HL-60 (cell line): ENCODE measurements at regions not wholly inside any gene's neighbourhood (a gene's known extent, or its start where the extent isn't known, plus 50 kb on each side); places are given as distances from the start of the nearest gene placed in this dataset.

Source experiments
- GABPA ChIP-seq: IDR thresholded peaks from 2 replicates; pipeline ENCODE4 v1.6.1; 2012; ENCODE audit warnings: low read depth
- POLR2AphosphoS5 ChIP-seq: IDR thresholded peaks from 2 replicates; pipeline ENCODE4 v1.6.1; 2012; ENCODE audit warnings: low read depth
- SPI1 ChIP-seq: IDR thresholded peaks from 2 replicates; pipeline ENCODE4 v1.6.1; 2012; ENCODE audit warnings: low read depth, mild to moderate bottlenecking, borderline replicate concordance
- TF ChIP-seq, protein P1 (sequence below): IDR thresholded peaks from one replicate; pipeline ENCODE4 v1.5.1; 2011; ENCODE audit warnings: low read length, control low read depth, inconsistent platforms; ENCODE audit not compliant: insufficient read depth
- TF ChIP-seq, protein P2 (sequence below): IDR thresholded peaks from 2 replicates; pipeline ENCODE4 v1.6.1; 2012; ENCODE audit warnings: low read depth; ENCODE audit not compliant: insufficient replicate concordance

DNA sequence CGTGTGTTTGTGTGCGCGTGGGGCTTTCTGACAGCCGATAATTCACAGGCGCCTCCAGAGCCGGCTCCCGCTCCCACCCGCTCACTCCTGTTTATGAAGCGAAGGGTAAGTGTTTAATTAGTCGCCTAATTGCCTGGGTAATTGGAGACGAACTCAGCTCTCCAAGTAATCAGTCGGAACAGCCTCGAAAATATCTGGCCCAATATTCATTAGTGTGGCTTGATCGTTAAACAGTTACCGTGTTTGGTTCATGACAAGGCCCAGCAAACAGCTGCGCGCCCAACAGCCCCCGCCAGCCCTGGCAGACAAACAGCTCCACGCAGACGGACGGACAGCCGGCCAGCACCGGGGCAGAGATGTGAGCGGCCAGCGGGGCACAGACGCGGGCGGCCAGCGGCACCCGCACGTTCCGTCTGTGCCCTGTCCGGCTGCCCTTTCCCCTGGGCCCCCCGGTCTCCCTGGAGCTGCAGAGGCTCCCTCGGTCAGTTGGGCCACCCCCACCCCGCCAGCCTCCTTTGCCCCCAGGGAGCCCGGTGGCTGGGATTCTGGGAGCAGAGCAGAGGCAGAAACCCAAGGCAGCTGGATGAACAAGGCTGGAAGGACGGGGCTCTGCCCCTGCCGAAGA lies 98.2 kb downstream of the UNCX start:
- TF ChIP-seq, protein P1, sequence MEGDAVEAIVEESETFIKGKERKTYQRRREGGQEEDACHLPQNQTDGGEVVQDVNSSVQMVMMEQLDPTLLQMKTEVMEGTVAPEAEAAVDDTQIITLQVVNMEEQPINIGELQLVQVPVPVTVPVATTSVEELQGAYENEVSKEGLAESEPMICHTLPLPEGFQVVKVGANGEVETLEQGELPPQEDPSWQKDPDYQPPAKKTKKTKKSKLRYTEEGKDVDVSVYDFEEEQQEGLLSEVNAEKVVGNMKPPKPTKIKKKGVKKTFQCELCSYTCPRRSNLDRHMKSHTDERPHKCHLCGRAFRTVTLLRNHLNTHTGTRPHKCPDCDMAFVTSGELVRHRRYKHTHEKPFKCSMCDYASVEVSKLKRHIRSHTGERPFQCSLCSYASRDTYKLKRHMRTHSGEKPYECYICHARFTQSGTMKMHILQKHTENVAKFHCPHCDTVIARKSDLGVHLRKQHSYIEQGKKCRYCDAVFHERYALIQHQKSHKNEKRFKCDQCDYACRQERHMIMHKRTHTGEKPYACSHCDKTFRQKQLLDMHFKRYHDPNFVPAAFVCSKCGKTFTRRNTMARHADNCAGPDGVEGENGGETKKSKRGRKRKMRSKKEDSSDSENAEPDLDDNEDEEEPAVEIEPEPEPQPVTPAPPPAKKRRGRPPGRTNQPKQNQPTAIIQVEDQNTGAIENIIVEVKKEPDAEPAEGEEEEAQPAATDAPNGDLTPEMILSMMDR: no peak
- TF ChIP-seq GABPA: no peak
- no peak for TF ChIP-seq POLR2AphosphoS5
- TF ChIP-seq, protein P2, sequence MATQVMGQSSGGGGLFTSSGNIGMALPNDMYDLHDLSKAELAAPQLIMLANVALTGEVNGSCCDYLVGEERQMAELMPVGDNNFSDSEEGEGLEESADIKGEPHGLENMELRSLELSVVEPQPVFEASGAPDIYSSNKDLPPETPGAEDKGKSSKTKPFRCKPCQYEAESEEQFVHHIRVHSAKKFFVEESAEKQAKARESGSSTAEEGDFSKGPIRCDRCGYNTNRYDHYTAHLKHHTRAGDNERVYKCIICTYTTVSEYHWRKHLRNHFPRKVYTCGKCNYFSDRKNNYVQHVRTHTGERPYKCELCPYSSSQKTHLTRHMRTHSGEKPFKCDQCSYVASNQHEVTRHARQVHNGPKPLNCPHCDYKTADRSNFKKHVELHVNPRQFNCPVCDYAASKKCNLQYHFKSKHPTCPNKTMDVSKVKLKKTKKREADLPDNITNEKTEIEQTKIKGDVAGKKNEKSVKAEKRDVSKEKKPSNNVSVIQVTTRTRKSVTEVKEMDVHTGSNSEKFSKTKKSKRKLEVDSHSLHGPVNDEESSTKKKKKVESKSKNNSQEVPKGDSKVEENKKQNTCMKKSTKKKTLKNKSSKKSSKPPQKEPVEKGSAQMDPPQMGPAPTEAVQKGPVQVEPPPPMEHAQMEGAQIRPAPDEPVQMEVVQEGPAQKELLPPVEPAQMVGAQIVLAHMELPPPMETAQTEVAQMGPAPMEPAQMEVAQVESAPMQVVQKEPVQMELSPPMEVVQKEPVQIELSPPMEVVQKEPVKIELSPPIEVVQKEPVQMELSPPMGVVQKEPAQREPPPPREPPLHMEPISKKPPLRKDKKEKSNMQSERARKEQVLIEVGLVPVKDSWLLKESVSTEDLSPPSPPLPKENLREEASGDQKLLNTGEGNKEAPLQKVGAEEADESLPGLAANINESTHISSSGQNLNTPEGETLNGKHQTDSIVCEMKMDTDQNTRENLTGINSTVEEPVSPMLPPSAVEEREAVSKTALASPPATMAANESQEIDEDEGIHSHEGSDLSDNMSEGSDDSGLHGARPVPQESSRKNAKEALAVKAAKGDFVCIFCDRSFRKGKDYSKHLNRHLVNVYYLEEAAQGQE: no peak
- no peak for TF ChIP-seq SPI1
